HG02885 (cell line): ENCODE measurements at regions not wholly inside any gene's neighbourhood (a gene's known extent, or its start where the extent isn't known, plus 50 kb on each side); places are given as distances from the start of the nearest gene placed in this dataset.
A peak's percentile ranks its signal among the peaks of the same experiment; 100 is the strongest.

Experiments
- ATAC-seq: cut with Tn5 transposase; IDR thresholded peaks from one replicate; pipeline ENCODE4 v1.9.1; 2021; ENCODE audit warnings: mild to moderate bottlenecking; ENCODE audit not compliant: unreplicated experiment, poor library complexity

DNA sequence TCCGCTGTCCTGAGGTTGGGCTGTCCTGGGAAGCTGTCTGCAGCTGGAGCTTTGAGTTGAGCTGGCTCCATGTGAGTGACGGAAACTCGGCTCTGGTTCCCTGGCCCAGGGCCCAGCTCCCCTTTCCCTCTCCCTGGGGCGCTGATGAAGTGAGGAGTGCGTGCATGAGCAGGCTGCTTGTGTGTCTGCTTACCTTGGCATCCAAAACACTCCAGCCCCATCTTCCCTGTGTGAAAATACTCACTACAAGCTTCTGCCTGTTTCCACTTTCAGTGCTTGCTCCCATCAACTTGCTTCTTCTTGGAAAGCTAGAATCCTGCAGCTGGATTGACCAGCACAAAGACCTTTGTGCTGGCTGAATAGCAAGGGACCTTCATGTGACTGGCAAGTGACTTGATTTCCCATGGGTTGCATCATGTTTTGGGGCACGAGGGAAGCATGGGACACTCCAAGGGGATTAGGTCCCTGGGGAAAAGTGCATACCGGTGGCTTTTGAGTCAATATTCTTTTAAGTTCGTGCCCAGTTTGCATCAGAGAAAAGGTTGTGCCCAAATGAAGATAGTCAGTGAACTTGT is 198.1 kb downstream of the GADD45G start:
- no peak for ATAC-seq

DNA sequence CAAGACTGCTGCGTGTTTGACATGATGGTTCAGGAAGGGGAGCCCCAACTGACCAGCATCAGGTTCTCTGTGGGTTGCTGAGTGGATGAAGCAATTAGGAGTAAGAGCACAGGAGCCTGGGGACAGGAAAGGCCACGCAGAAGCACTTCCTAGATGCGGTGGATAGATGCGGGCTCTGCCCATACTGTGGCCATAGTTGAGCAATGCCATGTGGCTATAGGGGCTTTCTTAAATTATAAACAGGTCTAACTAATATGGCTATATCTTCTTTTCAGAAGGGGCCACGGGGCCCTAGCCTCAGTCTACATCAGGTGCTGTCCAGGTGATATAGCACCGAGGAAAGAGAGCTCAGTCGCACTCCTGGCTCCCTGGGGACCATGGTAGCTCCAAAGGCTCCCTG is 198.6 kb downstream of the GADD45G start:
- ATAC-seq, result no peak

- ATAC-seq, result no peak
Observed at GRCh38 chr9:89804766-89805531, 200.1 kb downstream of the GADD45G start.

DNA sequence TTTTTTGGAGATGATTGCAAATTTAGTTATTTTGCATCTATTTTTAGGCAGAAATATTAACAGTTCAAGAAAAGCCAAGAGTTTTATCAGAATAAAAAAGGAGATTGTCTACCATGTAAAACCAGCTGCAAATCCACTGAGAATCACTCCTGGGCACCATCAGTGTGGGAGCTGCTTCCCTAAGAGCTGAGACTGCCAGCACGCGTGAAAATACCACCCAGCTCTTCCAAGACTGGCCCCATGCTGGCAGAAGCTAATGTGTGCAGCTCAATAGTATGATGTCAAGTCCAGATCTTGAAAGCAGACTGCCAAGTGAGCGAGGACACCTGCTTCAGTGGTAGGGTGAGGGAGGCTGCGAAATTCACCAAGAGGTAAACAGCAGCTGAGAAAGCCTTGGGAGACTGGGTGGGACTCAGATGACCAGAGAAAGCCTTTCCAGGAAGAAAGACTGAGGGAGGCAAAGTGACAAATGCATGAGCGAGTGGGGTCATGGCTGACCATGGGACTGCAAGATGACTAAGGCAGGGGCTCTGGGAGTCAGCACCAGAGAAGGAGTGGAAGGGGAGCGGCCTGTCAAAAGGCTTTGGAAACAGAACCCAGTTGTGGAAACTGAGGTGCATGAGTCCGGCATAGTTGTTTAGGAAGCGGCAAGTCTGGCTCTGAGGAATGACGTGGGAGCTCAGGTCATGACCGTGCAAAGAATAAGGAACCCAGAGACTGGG is 200.9 kb downstream of the GADD45G start:
- no peak for ATAC-seq

- no peak for ATAC-seq
Observed at GRCh38 chr9:89806371-89807100, 201.7 kb downstream of the GADD45G start.

GRCh38 chr9:89807101-89807395 is 202.2 kb downstream of the GADD45G start:
- no peak for ATAC-seq

GRCh38 chr9:89807682-89808075 is 202.9 kb downstream of the GADD45G start:
- no peak for ATAC-seq

DNA sequence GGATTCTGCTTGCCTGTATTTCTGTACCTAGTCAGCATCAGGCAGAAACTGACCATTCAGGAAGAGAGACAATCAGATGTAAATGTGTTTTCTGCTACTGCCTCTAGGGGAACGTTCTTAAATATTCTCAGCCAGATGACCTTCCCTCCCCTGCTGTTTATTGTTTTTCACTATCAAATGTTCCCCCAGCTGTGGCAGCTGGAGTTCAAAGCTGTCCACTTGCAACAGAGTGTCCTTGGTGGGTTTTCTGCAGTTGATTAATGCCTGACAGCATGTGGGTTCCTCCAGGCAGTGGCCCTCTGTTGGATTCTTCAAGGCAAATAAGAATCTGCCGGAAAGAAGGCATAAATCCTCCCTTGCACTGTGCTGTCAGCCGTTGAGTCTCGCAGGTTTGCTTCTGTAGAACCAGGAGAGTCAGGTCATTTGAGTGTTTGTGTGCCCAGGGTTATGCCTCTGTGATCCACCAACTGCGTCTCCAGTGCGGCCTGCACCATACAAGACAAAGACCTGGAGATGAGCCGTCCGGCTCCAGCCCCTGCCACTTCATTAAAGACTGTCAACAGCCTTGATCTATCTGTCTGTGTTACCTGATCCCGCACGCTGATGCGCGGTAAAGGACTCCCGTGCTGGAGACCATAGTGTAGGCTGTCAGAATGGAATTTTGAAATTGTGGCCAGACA is 203.4 kb downstream of the GADD45G start:
- ATAC-seq, result no peak

DNA sequence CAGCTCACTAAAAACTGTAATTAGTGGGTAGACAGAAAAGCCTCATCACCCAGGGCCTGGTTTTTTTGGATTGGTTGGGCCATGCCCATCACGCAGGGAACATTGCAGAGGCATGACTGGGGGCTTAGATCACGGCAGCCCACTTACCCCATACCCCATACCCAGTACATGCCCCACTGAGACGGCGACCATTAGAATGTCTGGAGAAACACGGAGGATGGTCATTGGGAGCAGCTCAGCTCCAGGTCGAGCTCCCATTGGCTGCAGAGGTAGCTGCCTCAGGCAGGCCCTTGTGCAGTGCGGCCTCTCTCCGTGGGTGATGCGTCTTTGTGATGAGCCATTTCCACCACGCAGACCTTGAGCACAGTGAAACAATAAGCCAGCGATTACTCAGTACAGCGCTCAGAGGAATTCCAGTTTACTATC is 204.0 kb downstream of the GADD45G start:
- ATAC-seq, result no peak

GRCh38 chr9:89810431-89810830 is 205.6 kb downstream of the GADD45G start:
- ATAC-seq, result no peak

- no peak for ATAC-seq
Observed at GRCh38 chr9:89811356-89811755, 206.5 kb downstream of the GADD45G start.

- no peak for ATAC-seq
Observed at GRCh38 chr9:89811886-89812450, 207.2 kb downstream of the GADD45G start.

DNA sequence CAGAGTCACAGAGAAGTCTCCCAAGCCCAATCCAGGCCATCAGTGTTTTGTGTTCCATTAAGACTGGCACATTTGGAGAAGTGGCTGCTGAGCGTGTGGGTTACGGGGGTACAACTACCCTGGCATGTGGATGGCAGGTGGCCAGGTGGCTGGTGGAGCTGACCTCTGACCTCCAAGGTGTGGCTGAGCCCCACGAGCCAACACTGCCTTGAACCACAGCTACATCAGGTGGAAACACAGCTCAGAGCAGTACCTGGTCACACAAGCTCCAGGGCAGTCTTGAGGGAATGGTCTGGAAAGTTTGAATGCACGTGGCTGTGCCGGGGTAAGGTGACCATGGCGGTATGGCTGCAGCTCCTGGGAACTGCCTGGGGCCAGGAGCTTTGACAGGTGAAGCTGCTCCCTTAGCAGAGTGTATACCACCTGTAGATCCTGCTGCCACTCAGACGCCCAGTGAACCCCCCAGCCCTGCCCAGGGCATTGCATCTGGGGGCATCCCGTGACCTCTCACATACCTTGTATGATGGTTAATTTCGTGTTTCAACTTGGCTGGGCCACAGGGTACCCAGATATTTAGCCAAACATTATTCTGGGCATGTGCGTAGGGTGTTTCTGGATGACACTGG is 207.9 kb downstream of the GADD45G start:
- ATAC-seq, result no peak

- no peak for ATAC-seq
Observed at GRCh38 chr9:89813482-89813881, 208.7 kb downstream of the GADD45G start.

GRCh38 chr9:89814340-89815040 is 209.7 kb downstream of the GADD45G start:
- ATAC-seq, result no peak

DNA sequence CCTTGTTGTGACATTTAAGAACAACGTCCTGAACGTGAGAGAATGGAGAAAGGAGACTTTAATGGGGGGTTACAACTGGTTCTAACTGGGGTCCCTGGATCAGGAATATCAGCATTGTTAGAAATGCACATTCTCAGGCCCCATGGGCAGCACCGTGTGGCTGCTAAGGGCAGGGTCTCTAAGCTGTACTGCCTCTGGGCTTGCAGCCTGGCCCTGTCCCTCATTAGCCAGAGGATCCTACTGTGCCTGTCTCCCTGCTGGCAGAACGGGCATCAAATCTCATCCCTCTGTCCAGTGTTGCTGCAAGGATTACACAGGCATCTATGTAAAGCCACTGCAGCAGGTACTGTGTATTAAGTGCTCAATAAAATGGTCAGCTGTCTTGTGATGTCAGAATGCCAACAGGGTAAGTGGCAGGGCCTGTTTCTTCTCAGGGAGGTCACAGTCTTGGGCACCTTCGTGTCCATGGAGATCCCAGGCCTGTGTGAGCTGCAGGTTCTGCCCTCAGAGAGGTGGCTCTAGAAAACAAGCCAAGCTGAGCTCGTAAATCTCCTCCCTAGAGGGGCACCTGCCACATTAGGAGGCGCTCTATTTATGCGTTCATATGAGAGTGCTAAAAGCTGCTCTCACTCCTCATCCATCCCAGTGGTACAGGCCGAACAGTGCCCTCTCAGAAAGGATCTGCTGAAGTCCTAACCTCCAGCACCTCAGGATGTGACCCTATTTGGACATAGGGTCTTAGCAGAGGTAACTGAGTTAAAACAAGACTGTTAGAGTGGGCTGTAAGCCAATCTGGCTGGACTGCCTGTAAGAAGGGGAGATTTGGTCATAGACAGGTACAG is 210.5 kb downstream of the GADD45G start:
- peak; percentile 57 for ATAC-seq

GRCh38 chr9:89815903-89816573 is 211.2 kb downstream of the GADD45G start:
- peak; percentile 97 for ATAC-seq
